HCT116 (cell line): ENCODE measurements at regions not wholly inside any gene's neighbourhood (a gene's known extent, or its start where the extent isn't known, plus 50 kb on each side); places are given as distances from the start of the nearest gene placed in this dataset.

ENCODE experiments used
- ATAC-seq: fragments of 200-7000 bp; cut with Tn5 transposase; 2 replicates; pipeline ENCODE4 v1.9.1; 2020; ENCODE audit warnings: mild to moderate bottlenecking, moderate library complexity
- BruUV-seq: library from RNA; stranded (reverse); fragments of 400-500 nt; replicated peaks from 2 replicates; lab custom pipeline; 2021; lab: Mats Ljungman, UMichigan
- CTCF ChIA-PET: fragments of 300-600 bp; sonication (Branson Sonifier 250); formaldehyde crosslinking; loops from one replicate; lab custom pipeline; 2021; ENCODE audit warnings: antibody characterized with exemption; lab: Charles Lee
- POLR2A ChIA-PET: fragments of 300-600, 350-600 bp; sonication (Branson Sonifier 250); formaldehyde crosslinking; loops from one replicate; lab custom pipeline; 2021; ENCODE audit warnings: antibody characterized with exemption; lab: Charles Lee
- RAD21 ChIA-PET, 2 experiments: fragments of 300-600 bp; sonication (Branson Sonifier 250); formaldehyde crosslinking; loops; one replicate each; lab custom pipeline; 2023; ENCODE audit warnings: low total read pairs in 2 of 2; ENCODE audit not compliant: uncharacterized antibody in 2 of 2, unreplicated experiment in 2 of 2, low non-redundant PET in 1 of 2; lab: Charles Lee
- DNase-seq: peaks from one replicate; pipeline ENCODE4 v3.0.0-alpha.2; 2010; ENCODE audit warnings: low read depth, low spot score
- H2AFZ ChIP-seq: fragments of 200-600 bp; shearing (Covaris generic), sonication (generic); 2 replicates; pipeline ENCODE4 v1.6.1; 2017; ENCODE audit warnings: low read depth, mixed run types, mixed read lengths, antibody characterized with exemption, low read length; ENCODE audit not compliant: poor library complexity, severe bottlenecking
- H3K27ac ChIP-seq: 2 replicates; pipeline ENCODE4 v1.5.1; 2012; ENCODE audit warnings: low read depth, low read length
- H3K27me3 ChIP-seq: fragments of 200-600 bp; sonication (generic); 2 replicates; pipeline ENCODE4 v1.6.1; 2016; ENCODE audit warnings: mixed run types, low read length, mixed read lengths; ENCODE audit not compliant: insufficient read depth
- H3K36me3 ChIP-seq, 2 experiments: fragments of 200-500 bp in 1 of 2; fragments of 200-600 bp in 1 of 2; sonication (Bioruptor generic) in 1 of 2; sonication (generic) in 1 of 2; 2 replicates each; pipeline versions ENCODE4 v1.5.1 to v1.6.1; 2014 to 2016; ENCODE audit warnings: low read length in 2 of 2, inconsistent platforms in 1 of 2, mixed read lengths in 1 of 2, mixed run types in 1 of 2; ENCODE audit not compliant: insufficient read depth in 2 of 2, control insufficient read depth in 1 of 2
- H3K4me1 ChIP-seq, 2 experiments: fragments of 200-600 bp in 1 of 2; sonication (generic) in 1 of 2; 2 replicates each; pipeline versions ENCODE4 v1.5.1 to v1.6.1; 2012 to 2017; ENCODE audit warnings: low read length in 2 of 2, inconsistent platforms in 1 of 2, mild to moderate bottlenecking in 1 of 2, mixed read lengths in 1 of 2, mixed run types in 1 of 2, moderate library complexity in 1 of 2; ENCODE audit not compliant: insufficient read depth in 2 of 2, control insufficient read depth in 1 of 2
- H3K4me2 ChIP-seq: fragments of 200-600 bp; sonication (generic); 2 replicates; pipeline ENCODE4 v1.6.1; 2017; ENCODE audit warnings: mixed run types, low read length, mixed read lengths
- H3K4me3 ChIP-seq, 2 experiments: fragments of 200-600 bp in 1 of 2; sonication (generic) in 1 of 2; replicated peaks in 1 of 2; 2 replicates each; pipeline ENCODE4 v1.5.1; 2011 to 2016; ENCODE audit warnings: low read length in 2 of 2, control low read depth in 1 of 2, low read depth in 1 of 2, mild to moderate bottlenecking in 1 of 2, mixed read lengths in 1 of 2, mixed run types in 1 of 2
- H3K79me2 ChIP-seq: fragments of 200-600 bp; sonication (generic); 2 replicates; pipeline ENCODE4 v1.6.1; 2017; ENCODE audit warnings: mild to moderate bottlenecking, mixed run types, low read length, moderate library complexity, mixed read lengths; ENCODE audit not compliant: insufficient read depth
- H3K9ac ChIP-seq: fragments of 200-600 bp; sonication (generic); 2 replicates; pipeline ENCODE4 v1.6.1; 2016; ENCODE audit warnings: low read length, mixed read lengths
- H3K9me2 ChIP-seq: fragments of 200-600 bp; sonication (generic), shearing (Covaris generic); 2 replicates; pipeline ENCODE4 v1.6.1; 2017; ENCODE audit warnings: mixed run types, mild to moderate bottlenecking, moderate library complexity; ENCODE audit not compliant: insufficient read depth
- H3K9me3 ChIP-seq, 2 experiments: fragments of 200-500 bp in 1 of 2; fragments of 200-600 bp in 1 of 2; sonication (Bioruptor generic) in 1 of 2; sonication (generic) in 1 of 2; 2 replicates each; pipeline ENCODE4 v1.6.1; 2014 to 2017; ENCODE audit warnings: low read length in 2 of 2, mixed read lengths in 2 of 2, inconsistent platforms in 1 of 2, low read depth in 1 of 2, mild to moderate bottlenecking in 1 of 2, mixed run types in 1 of 2, moderate library complexity in 1 of 2; ENCODE audit not compliant: control insufficient read depth in 1 of 2, insufficient read depth in 1 of 2
- H4K20me1 ChIP-seq: fragments of 200-600 bp; sonication (generic), shearing (Covaris generic); 2 replicates; pipeline ENCODE4 v1.6.1; 2017; ENCODE audit warnings: mixed run types, mild to moderate bottlenecking, moderate library complexity; ENCODE audit not compliant: insufficient read depth
- ATF3 ChIP-seq: IDR thresholded peaks from 2 replicates; pipeline ENCODE4 v1.6.1; 2012
- CEBPB ChIP-seq: IDR thresholded peaks from 2 replicates; pipeline ENCODE4 v1.6.1; 2012; ENCODE audit warnings: low read depth
- EGR1 ChIP-seq: IDR thresholded peaks from 2 replicates; pipeline ENCODE4 v1.6.1; 2012; ENCODE audit warnings: low read depth
- ELF1 ChIP-seq: IDR thresholded peaks from 2 replicates; pipeline ENCODE4 v1.6.1; 2012; ENCODE audit warnings: low read depth, borderline replicate concordance
- EZH2phosphoT487 ChIP-seq: fragments of 200-600 bp; IDR thresholded peaks from 2 replicates; pipeline ENCODE4 v1.6.1; 2018; ENCODE audit warnings: antibody characterized with exemption, borderline replicate concordance
- FOSL1 ChIP-seq: IDR thresholded peaks from 2 replicates; pipeline ENCODE4 v1.6.1; 2012; ENCODE audit warnings: low read depth
- JUND ChIP-seq: IDR thresholded peaks from 2 replicates; pipeline ENCODE4 v1.6.1; 2012
- POLR2A ChIP-seq: IDR thresholded peaks from 2 replicates; pipeline ENCODE4 v1.7.0; 2011; ENCODE audit warnings: borderline replicate concordance; ENCODE audit not compliant: insufficient read depth, insufficient read length; ENCODE audit errors: extremely low read depth
- RAD21 ChIP-seq: IDR thresholded peaks from 2 replicates; pipeline ENCODE4 v1.6.1; 2012; ENCODE audit warnings: low read depth, mild to moderate bottlenecking
- SP1 ChIP-seq: IDR thresholded peaks from 2 replicates; pipeline ENCODE4 v1.6.1; 2012; ENCODE audit warnings: low read depth
- TCF7L2 ChIP-seq: IDR thresholded peaks from 2 replicates; pipeline ENCODE4 v1.7.0; 2011; ENCODE audit warnings: borderline replicate concordance, inconsistent platforms; ENCODE audit not compliant: insufficient read depth, insufficient read length; ENCODE audit errors: extremely low read depth
- ZNF274 ChIP-seq: fragments of 200-500 bp; sonication (Bioruptor generic); IDR thresholded peaks from 2 replicates; pipeline ENCODE4 v1.6.1; 2014; ENCODE audit warnings: mild to moderate bottlenecking, low read depth, low read length, inconsistent platforms
- intact Hi-C: fragments of 100-400 bp; cut with micrococcal nuclease; formaldehyde crosslinking; loops from 2 replicates; pipeline ENCODE4 v1.10.0; 2022
- TF ChIP-seq, protein P1 (sequence below): IDR thresholded peaks from 2 replicates; pipeline ENCODE4 v1.6.1; 2011; ENCODE audit warnings: mild to moderate bottlenecking, low read length, moderate library complexity; ENCODE audit not compliant: insufficient replicate concordance; ENCODE audit errors: extremely low read depth

GRCh38 chr6:154937306-154938220 is 57.6 kb upstream of the TIAM2 start:
- POLR2A ChIA-PET = no interaction called here
- TF ChIP-seq ELF1 (no peak), CEBPB (no peak), POLR2A (no peak), TCF7L2 (no peak), ATF3 (no peak), JUND (no peak), FOSL1 (no peak), RAD21 (no peak), SP1 (no peak), EZH2phosphoT487 (no peak), EGR1 (no peak), ZNF274 (no peak)
- TF ChIP-seq, protein P1, sequence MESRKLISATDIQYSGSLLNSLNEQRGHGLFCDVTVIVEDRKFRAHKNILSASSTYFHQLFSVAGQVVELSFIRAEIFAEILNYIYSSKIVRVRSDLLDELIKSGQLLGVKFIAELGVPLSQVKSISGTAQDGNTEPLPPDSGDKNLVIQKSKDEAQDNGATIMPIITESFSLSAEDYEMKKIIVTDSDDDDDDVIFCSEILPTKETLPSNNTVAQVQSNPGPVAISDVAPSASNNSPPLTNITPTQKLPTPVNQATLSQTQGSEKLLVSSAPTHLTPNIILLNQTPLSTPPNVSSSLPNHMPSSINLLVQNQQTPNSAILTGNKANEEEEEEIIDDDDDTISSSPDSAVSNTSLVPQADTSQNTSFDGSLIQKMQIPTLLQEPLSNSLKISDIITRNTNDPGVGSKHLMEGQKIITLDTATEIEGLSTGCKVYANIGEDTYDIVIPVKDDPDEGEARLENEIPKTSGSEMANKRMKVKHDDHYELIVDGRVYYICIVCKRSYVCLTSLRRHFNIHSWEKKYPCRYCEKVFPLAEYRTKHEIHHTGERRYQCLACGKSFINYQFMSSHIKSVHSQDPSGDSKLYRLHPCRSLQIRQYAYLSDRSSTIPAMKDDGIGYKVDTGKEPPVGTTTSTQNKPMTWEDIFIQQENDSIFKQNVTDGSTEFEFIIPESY = no peak
- TF ChIP-seq, all 23 proteins: peak for 0
- Histone ChIP-seq H3K27me3 (no peaks in the 10 kb centered on the region), H3K4me1 (peaks cover 9 to 11% of the 10 kb centered on the region in 2 experiments), H3K4me2 (no peak overlapping the region), H3K79me2 (no peaks in the 10 kb centered on the region), H3K9me3 (no peaks in the 10 kb centered on the region), H3K27ac (no peak overlapping the region), H4K20me1 (no peaks in the 10 kb centered on the region), H3K36me3 (no peaks in the 10 kb centered on the region), H2AFZ (no peak overlapping the region), H3K9ac (no peak overlapping the region), H3K4me3 (no peak overlapping the region), H3K9me2 (no peaks in the 10 kb centered on the region)
- no TSS peak for BruUV-seq
- intact Hi-C loops = loop anchor here (10.0 kb wide), 1 partner anchor 587 kb away; no protein-coding TSS in a partner anchor
- ChIA-PET RAD21 (interaction anchor here in 1 of 2 experiments (0.7 kb wide), 1 partner anchor 27 kb away, joined by 3 read pairs; no protein-coding TSS in a partner anchor), CTCF (no interaction called here)
- ATAC-seq (no peak), DNase-seq (no peak)
